ENCODE measurements at regions not wholly inside any gene's neighbourhood (a gene's known extent, or its start where the extent isn't known, plus 50 kb on each side); places are given as distances from the start of the nearest gene placed in this dataset.

GRCh38 chr18:59990121-59990823 lies 90.5 kb downstream of the PMAIP1 start:
- TF ChIP-seq CTCF (tag by site-specific recombination; IDR thresholded peaks at IDR 0.05) (no peak), RBAK (tag by site-specific recombination; IDR thresholded peaks at IDR 0.05) (no peak), ZNF530 (tag by site-specific recombination; IDR thresholded peaks at IDR 0.05; ENCODE audit: low read depth) (no peak), SP2 (tag by site-specific recombination; IDR thresholded peaks at IDR 0.05) (no peak), ZBTB7A (tag by site-specific recombination; IDR thresholded peaks at IDR 0.05; ENCODE audit: low read depth) (no peak), ZNF274 (IDR thresholded peaks at IDR 0.05; ENCODE audit: low read length) (no peak), ZNF274 (tag by site-specific recombination; IDR thresholded peaks at IDR 0.05; ENCODE audit: borderline replicate concordance) (no peak)
- TF ChIP-seq, protein P1, sequence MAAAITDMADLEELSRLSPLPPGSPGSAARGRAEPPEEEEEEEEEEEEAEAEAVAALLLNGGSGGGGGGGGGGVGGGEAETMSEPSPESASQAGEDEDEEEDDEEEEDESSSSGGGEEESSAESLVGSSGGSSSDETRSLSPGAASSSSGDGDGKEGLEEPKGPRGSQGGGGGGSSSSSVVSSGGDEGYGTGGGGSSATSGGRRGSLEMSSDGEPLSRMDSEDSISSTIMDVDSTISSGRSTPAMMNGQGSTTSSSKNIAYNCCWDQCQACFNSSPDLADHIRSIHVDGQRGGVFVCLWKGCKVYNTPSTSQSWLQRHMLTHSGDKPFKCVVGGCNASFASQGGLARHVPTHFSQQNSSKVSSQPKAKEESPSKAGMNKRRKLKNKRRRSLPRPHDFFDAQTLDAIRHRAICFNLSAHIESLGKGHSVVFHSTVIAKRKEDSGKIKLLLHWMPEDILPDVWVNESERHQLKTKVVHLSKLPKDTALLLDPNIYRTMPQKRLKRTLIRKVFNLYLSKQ (tag by site-specific recombination; IDR thresholded peaks at IDR 0.05; ENCODE audit: borderline replicate concordance) = no peak

Data from HEK293 (cell line).